ENCODE measurements at regions not wholly inside any gene's neighbourhood (a gene's known extent, or its start where the extent isn't known, plus 50 kb on each side); places are given as distances from the start of the nearest gene placed in this dataset.

DNA sequence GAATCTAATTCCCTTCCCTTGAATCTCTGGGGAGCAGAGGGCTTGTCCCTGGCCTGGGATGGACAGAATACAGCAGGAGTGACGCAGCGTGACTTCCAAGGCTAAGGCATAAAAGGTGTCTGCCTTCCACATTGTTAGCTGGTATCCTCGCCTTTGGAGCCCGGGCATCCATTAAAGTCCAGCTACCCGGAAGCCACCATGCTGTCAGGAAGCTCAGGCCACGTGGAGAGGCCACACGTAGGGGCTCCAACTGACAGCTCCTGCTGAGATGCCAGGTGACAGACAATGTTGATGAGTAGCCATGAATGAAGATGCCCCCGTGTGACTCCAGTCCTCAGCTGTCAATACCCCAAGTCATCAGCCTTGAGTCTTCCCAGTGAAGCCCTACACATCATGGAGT lies 99.9 kb downstream of the OAT start:
- H4K91ac ChIP-seq (ENCODE audit: low read depth, low read length), result no peak overlapping the region
- DNase-seq, result no peak
- H4K12ac ChIP-seq (ENCODE audit: low read depth, low read length), result no peak overlapping the region
- H3K23ac ChIP-seq (ENCODE audit: low read length), result no peak overlapping the region
- H3K27ac ChIP-seq (ENCODE audit: low read depth, low read length), result no peak overlapping the region
- no peaks in the 10 kb centered on the region for H3K79me2 ChIP-seq (ENCODE audit: control insufficient read depth, insufficient read depth, low read length, poor library complexity)
- H2AFZ ChIP-seq (ENCODE audit: insufficient read depth, low read length, poor library complexity), result no peak overlapping the region
- H3K79me1 ChIP-seq (ENCODE audit: low read length), result no peaks in the 10 kb centered on the region
- no peak overlapping the region for H2BK120ac ChIP-seq (ENCODE audit: insufficient read depth, low read length, poor library complexity)
- H3K4me2 ChIP-seq (ENCODE audit: low read length), result no peak overlapping the region
- whole genome bisulfite sequencing (ENCODE audit: extremely low coverage, insufficient coverage, insufficient read length), result no CpG with 5 or more reads among the region's 8 CpGs
- no peak overlapping the region for H3K4ac ChIP-seq (ENCODE audit: low read depth, low read length)
- no peak overlapping the region for H3K9ac ChIP-seq (ENCODE audit: low read length)
- H3K18ac ChIP-seq (ENCODE audit: low read length), result no peak overlapping the region
- no peaks in the 10 kb centered on the region for H3K4me1 ChIP-seq (ENCODE audit: control insufficient read depth in 1 of 2, insufficient read depth in 2 of 2, low read length in 2 of 2)
- H2BK5ac ChIP-seq (ENCODE audit: low read depth, low read length, poor library complexity), result no peak overlapping the region
- H3K9me3 ChIP-seq (ENCODE audit: insufficient read depth, low read depth, low read length), result no peaks in the 10 kb centered on the region
- H2AK5ac ChIP-seq (ENCODE audit: low read length), result no peak overlapping the region
- no peak overlapping the region for H4K8ac ChIP-seq (ENCODE audit: low read depth, low read length)
- H3K27me3 ChIP-seq (ENCODE audit: insufficient read depth, low read length), result no peaks in the 10 kb centered on the region
- no peaks in the 10 kb centered on the region for H3K36me3 ChIP-seq (ENCODE audit: control insufficient read depth in 1 of 2, insufficient read depth in 2 of 2, low read length in 2 of 2)
- no peak overlapping the region for H2BK12ac ChIP-seq (ENCODE audit: low read length)
- no peak overlapping the region for H3K4me3 ChIP-seq (ENCODE audit: low read depth, low read length)
- H3K14ac ChIP-seq (ENCODE audit: low read length), result no peak overlapping the region

DNA sequence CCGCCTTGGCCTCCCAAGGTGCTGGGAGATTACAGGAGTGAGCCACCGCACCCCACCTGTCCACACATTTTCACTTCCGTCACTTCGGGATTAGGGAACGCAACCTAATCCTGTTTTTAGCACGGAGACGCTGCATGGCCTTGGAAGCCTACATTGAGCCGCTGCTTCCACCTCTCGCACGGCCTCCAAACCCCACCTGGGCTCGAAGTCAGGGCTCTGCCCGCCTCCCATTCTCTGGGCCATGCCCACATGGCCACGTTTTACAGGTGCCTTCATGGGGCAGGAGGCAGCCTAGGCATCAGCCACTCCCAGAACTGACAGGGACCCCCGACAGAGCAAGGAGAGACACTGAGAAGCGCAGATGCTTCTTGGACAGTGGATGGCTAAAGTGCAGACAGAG lies 100.6 kb downstream of the OAT start:
- no peak overlapping the region for H4K8ac ChIP-seq (ENCODE audit: low read depth, low read length)
- no peak overlapping the region for H3K4me2 ChIP-seq (ENCODE audit: low read length)
- H2AK5ac ChIP-seq (ENCODE audit: low read length), result no peak overlapping the region
- H2BK12ac ChIP-seq (ENCODE audit: low read length), result no peak overlapping the region
- no peak overlapping the region for H2BK120ac ChIP-seq (ENCODE audit: insufficient read depth, low read length, poor library complexity)
- H2BK5ac ChIP-seq (ENCODE audit: low read depth, low read length, poor library complexity), result no peak overlapping the region
- H3K9me3 ChIP-seq (ENCODE audit: insufficient read depth, low read depth, low read length), result peaks cover 3% of the 10 kb centered on the region
- no peaks in the 10 kb centered on the region for H3K79me1 ChIP-seq (ENCODE audit: low read length)
- no peaks in the 10 kb centered on the region for H3K4me1 ChIP-seq (ENCODE audit: control insufficient read depth in 1 of 2, insufficient read depth in 2 of 2, low read length in 2 of 2)
- no peak overlapping the region for H4K12ac ChIP-seq (ENCODE audit: low read depth, low read length)
- WGBS (ENCODE audit: extremely low coverage, insufficient coverage, insufficient read length), result no CpG with 5 or more reads among the region's 15 CpGs
- no peak overlapping the region for H2AFZ ChIP-seq (ENCODE audit: insufficient read depth, low read length, poor library complexity)
- no peaks in the 10 kb centered on the region for H3K79me2 ChIP-seq (ENCODE audit: control insufficient read depth, insufficient read depth, low read length, poor library complexity)
- H3K18ac ChIP-seq (ENCODE audit: low read length), result no peak overlapping the region
- no peak overlapping the region for H3K4ac ChIP-seq (ENCODE audit: low read depth, low read length)
- no peak overlapping the region for H4K91ac ChIP-seq (ENCODE audit: low read depth, low read length)
- H3K14ac ChIP-seq (ENCODE audit: low read length), result no peak overlapping the region
- DNase-seq, result no peak
- H3K4me3 ChIP-seq (ENCODE audit: low read depth, low read length), result no peak overlapping the region
- H3K9ac ChIP-seq (ENCODE audit: low read length), result no peak overlapping the region
- no peak overlapping the region for H3K27ac ChIP-seq (ENCODE audit: low read depth, low read length)
- H3K36me3 ChIP-seq (ENCODE audit: control insufficient read depth in 1 of 2, insufficient read depth in 2 of 2, low read length in 2 of 2), result no peaks in the 10 kb centered on the region
- H3K23ac ChIP-seq (ENCODE audit: low read length), result no peak overlapping the region
- no peaks in the 10 kb centered on the region for H3K27me3 ChIP-seq (ENCODE audit: insufficient read depth, low read length)

DNA sequence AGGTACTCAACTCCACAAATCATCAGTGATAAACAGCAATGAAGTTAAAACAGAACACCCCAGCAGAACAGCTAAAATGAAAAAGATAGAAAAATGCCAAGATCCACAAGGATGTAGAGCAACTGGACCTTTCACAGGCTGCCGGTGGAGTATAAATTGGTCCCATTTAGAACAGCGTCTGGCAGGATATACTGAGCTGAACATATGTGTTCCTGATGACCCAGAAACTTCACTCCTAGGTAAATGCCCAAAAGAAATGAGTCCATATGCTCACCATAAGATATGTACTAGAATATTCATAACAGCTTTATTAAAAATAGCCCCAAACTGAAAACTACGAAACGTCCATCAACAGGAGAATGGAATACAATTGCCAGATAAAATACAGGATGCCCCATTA lies 102.4 kb downstream of the OAT start:
- no peak overlapping the region for H3K4ac ChIP-seq (ENCODE audit: low read depth, low read length)
- H3K4me2 ChIP-seq (ENCODE audit: low read length), result no peak overlapping the region
- no peak overlapping the region for H3K23ac ChIP-seq (ENCODE audit: low read length)
- H3K18ac ChIP-seq (ENCODE audit: low read length), result no peak overlapping the region
- H3K27ac ChIP-seq (ENCODE audit: low read depth, low read length), result no peak overlapping the region
- no peaks in the 10 kb centered on the region for H3K79me1 ChIP-seq (ENCODE audit: low read length)
- H2BK5ac ChIP-seq (ENCODE audit: low read depth, low read length, poor library complexity), result no peak overlapping the region
- H2AK5ac ChIP-seq (ENCODE audit: low read length), result no peak overlapping the region
- H4K12ac ChIP-seq (ENCODE audit: low read depth, low read length), result no peak overlapping the region
- H3K4me1 ChIP-seq (ENCODE audit: control insufficient read depth in 1 of 2, insufficient read depth in 2 of 2, low read length in 2 of 2), result no peaks in the 10 kb centered on the region
- H4K8ac ChIP-seq (ENCODE audit: low read depth, low read length), result no peak overlapping the region
- DNase-seq, result no peak
- H3K79me2 ChIP-seq (ENCODE audit: control insufficient read depth, insufficient read depth, low read length, poor library complexity), result no peaks in the 10 kb centered on the region
- no peak overlapping the region for H2BK120ac ChIP-seq (ENCODE audit: insufficient read depth, low read length, poor library complexity)
- no peaks in the 10 kb centered on the region for H3K27me3 ChIP-seq (ENCODE audit: insufficient read depth, low read length)
- no peak overlapping the region for H4K91ac ChIP-seq (ENCODE audit: low read depth, low read length)
- no peak overlapping the region for H3K14ac ChIP-seq (ENCODE audit: low read length)
- no peak overlapping the region for H2AFZ ChIP-seq (ENCODE audit: insufficient read depth, low read length, poor library complexity)
- H2BK12ac ChIP-seq (ENCODE audit: low read length), result no peak overlapping the region
- H3K9ac ChIP-seq (ENCODE audit: low read length), result no peak overlapping the region
- no peaks in the 10 kb centered on the region for H3K36me3 ChIP-seq (ENCODE audit: control insufficient read depth in 1 of 2, insufficient read depth in 2 of 2, low read length in 2 of 2)
- peaks cover 3% of the 10 kb centered on the region for H3K9me3 ChIP-seq (ENCODE audit: insufficient read depth, low read depth, low read length)
- whole genome bisulfite sequencing (ENCODE audit: extremely low coverage, insufficient coverage, insufficient read length), result no CpG with 5 or more reads among the region's 4 CpGs
- no peak overlapping the region for H3K4me3 ChIP-seq (ENCODE audit: low read depth, low read length)

DNA sequence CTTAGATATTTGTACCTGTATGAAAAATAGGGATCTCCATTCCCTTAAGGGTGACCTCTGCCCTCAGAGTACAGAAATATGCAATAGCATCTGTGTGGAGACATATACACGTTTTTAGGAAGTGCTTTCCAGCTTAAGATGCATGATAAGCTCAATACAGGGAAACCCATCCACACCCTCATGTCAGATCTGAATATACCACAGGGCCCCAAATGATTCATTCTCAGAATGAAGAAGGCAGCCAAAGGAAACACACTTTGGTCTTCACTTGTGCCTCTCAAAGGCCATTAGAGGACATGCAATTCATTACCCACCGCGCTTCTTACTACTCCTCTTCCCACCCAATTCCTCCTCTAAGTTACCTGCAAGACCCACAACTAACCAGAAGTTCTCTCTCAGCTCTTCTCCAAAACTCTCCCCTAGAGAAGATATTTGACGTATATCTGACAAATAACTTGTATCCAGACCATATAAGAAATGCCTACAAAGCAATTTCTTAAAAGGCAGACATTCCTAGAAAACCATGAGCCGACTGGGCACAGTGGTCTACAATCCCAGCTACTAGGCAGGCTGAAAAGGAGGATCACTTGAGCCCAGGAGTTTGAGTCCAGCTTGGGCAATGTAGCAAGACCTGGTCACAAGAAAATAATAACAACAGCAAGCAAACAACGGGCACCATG lies 103.0 kb downstream of the OAT start:
- Histone ChIP-seq H3K27me3 (ENCODE audit: insufficient read depth, low read length) (no peaks in the 10 kb centered on the region), H4K8ac (ENCODE audit: low read depth, low read length) (no peak overlapping the region), H2BK120ac (ENCODE audit: insufficient read depth, low read length, poor library complexity) (no peak overlapping the region), H3K4ac (ENCODE audit: low read depth, low read length) (no peak overlapping the region), H3K9ac (ENCODE audit: low read length) (no peak overlapping the region), H3K36me3 (ENCODE audit: control insufficient read depth in 1 of 2, insufficient read depth in 2 of 2, low read length in 2 of 2) (no peaks in the 10 kb centered on the region), H3K4me2 (ENCODE audit: low read length) (no peak overlapping the region), H3K14ac (ENCODE audit: low read length) (no peak overlapping the region), H3K9me3 (ENCODE audit: insufficient read depth, low read depth, low read length) (peaks cover 3% of the 10 kb centered on the region), H4K12ac (ENCODE audit: low read depth, low read length) (no peak overlapping the region), H2BK12ac (ENCODE audit: low read length) (no peak overlapping the region), H2BK5ac (ENCODE audit: low read depth, low read length, poor library complexity) (no peak overlapping the region), H3K4me3 (ENCODE audit: low read depth, low read length) (no peak overlapping the region), H2AFZ (ENCODE audit: insufficient read depth, low read length, poor library complexity) (no peak overlapping the region), H2AK5ac (ENCODE audit: low read length) (no peak overlapping the region), H3K18ac (ENCODE audit: low read length) (no peak overlapping the region), H3K79me1 (ENCODE audit: low read length) (no peaks in the 10 kb centered on the region), H3K23ac (ENCODE audit: low read length) (no peak overlapping the region), H4K91ac (ENCODE audit: low read depth, low read length) (no peak overlapping the region), H3K79me2 (ENCODE audit: control insufficient read depth, insufficient read depth, low read length, poor library complexity) (no peaks in the 10 kb centered on the region), H3K4me1 (ENCODE audit: control insufficient read depth in 1 of 2, insufficient read depth in 2 of 2, low read length in 2 of 2) (no peaks in the 10 kb centered on the region), H3K27ac (ENCODE audit: low read depth, low read length) (no peak overlapping the region)
- 100% methylated on average over 2 of the region's 6 CpGs for WGBS (ENCODE audit: extremely low coverage, insufficient coverage, insufficient read length)
- peak in 1 of 2 donors; percentile 20 for DNase-seq
